Brain microvascular endothelial cell (primary cell): ENCODE measurements at regions not wholly inside any gene's neighbourhood (a gene's known extent, or its start where the extent isn't known, plus 50 kb on each side); places are given as distances from the start of the nearest gene placed in this dataset.

Source experiments
- DNase-seq: peaks from one replicate; pipeline ENCODE4 v3.0.0-alpha.2; 2020
- H3K27ac ChIP-seq: fragments of 250-450 bp; sonication (Bioruptor Pico); 2 replicates; pipeline ENCODE4 v1.5.1; 2020; ENCODE audit warnings: mild to moderate bottlenecking, moderate library complexity
- H3K27me3 ChIP-seq: fragments of 250-450 bp; sonication (Bioruptor Pico); replicated peaks from 2 replicates; pipeline ENCODE4 v1.5.1; 2020; ENCODE audit warnings: mild to moderate bottlenecking
- H3K36me3 ChIP-seq: fragments of 250-450 bp; sonication (Bioruptor Pico); replicated peaks from 2 replicates; pipeline ENCODE4 v1.5.1; 2020; ENCODE audit warnings: mild to moderate bottlenecking
- H3K4me3 ChIP-seq: 2 replicates; pipeline ENCODE4 v1.5.1; 2011; ENCODE audit warnings: low read depth, mild to moderate bottlenecking, control low read depth, low read length, moderate library complexity
- CTCF ChIP-seq: IDR thresholded peaks from 2 replicates; pipeline ENCODE4 v1.5.1; 2011; ENCODE audit warnings: low read depth, mild to moderate bottlenecking, moderate library complexity, low read length, control low read depth, inconsistent platforms; ENCODE audit errors: missing control alignments
- in situ Hi-C: cut with HindIII; loops from 2 replicates; pipeline ENCODE4 v1.10.0; 2017; ENCODE audit warnings: low sequenced_read_pairs, low pct_ligation_motif_present

GRCh38 chr2:45089554-45090261, 80.5 kb upstream of the SIX2 start:
- H3K4me3 ChIP-seq, result no peak overlapping the region
- H3K36me3 ChIP-seq, result no peaks in the 10 kb centered on the region
- H3K27ac ChIP-seq, result no peak overlapping the region
- no peaks in the 10 kb centered on the region for H3K27me3 ChIP-seq
- in situ Hi-C loops, result no loop called here
- no peak for TF ChIP-seq CTCF
- DNase-seq, result no peak

GRCh38 chr2:45085487-45085886, 76.2 kb upstream of the SIX2 start:
- Histone ChIP-seq H3K4me3 (no peak overlapping the region), H3K27ac (no peak overlapping the region), H3K36me3 (no peaks in the 10 kb centered on the region), H3K27me3 (no peaks in the 10 kb centered on the region)
- no peak for DNase-seq
- no peak for TF ChIP-seq CTCF
- in situ Hi-C loops, result no loop called here

GRCh38 chr2:45084361-45085020, 75.2 kb upstream of the SIX2 start:
- no peak for TF ChIP-seq CTCF
- H3K36me3 ChIP-seq, result no peaks in the 10 kb centered on the region
- H3K27ac ChIP-seq, result no peak overlapping the region
- no peak for DNase-seq
- in situ Hi-C loops, result no loop called here
- H3K4me3 ChIP-seq, result no peak overlapping the region
- no peaks in the 10 kb centered on the region for H3K27me3 ChIP-seq

GRCh38 chr2:45083175-45083574, 73.9 kb upstream of the SIX2 start:
- no peak overlapping the region for H3K4me3 ChIP-seq
- H3K27ac ChIP-seq, result no peak overlapping the region
- in situ Hi-C loops, result no loop called here
- no peak for TF ChIP-seq CTCF
- H3K36me3 ChIP-seq, result no peaks in the 10 kb centered on the region
- no peaks in the 10 kb centered on the region for H3K27me3 ChIP-seq
- DNase-seq, result no peak

- no peaks in the 10 kb centered on the region for H3K27me3 ChIP-seq
- no peak overlapping the region for H3K4me3 ChIP-seq
- H3K27ac ChIP-seq, result no peak overlapping the region
- in situ Hi-C loops, result no loop called here
- DNase-seq, result no peak
- TF ChIP-seq CTCF, result no peak
- H3K36me3 ChIP-seq, result no peaks in the 10 kb centered on the region
Measured at GRCh38 chr2:45074713-45075112, 65.5 kb upstream of the SIX2 start.
